HepG2 (cell line): ENCODE measurements at regions not wholly inside any gene's neighbourhood (a gene's known extent, or its start where the extent isn't known, plus 50 kb on each side); places are given as distances from the start of the nearest gene placed in this dataset.

Experiments used
- ATAC-seq: fragments of 200-7000 bp; cut with Tn5 transposase; 3 replicates; pipeline ENCODE4 v1.9.1; 2020; ENCODE audit warnings: mild to moderate bottlenecking, moderate library complexity
- BruUV-seq: library from RNA; stranded (reverse); fragments of 400-500 nt; replicated peaks from 2 replicates; lab custom pipeline; 2021; lab: Mats Ljungman, UMichigan
- CTCF ChIA-PET: fragments of 300-600 bp; formaldehyde crosslinking; extraction: SDS; loops from one replicate; lab custom pipeline; 2021; ENCODE audit warnings: low total read pairs, inconsistent platforms, low intra/inter-chr PET ratio; lab: Yijun Ruan, JAX
- POLR2A ChIA-PET: fragments of 350-600 bp; sonication (Branson Sonifier 250); formaldehyde crosslinking; loops from one replicate; lab custom pipeline; 2020; ENCODE audit warnings: antibody characterized with exemption, inconsistent platforms; lab: Yijun Ruan, JAX
- DNase-seq: peaks from one replicate; pipeline ENCODE4 v3.0.0-alpha.2; 2015; ENCODE audit warnings: low spot score
- FAIRE-seq: peaks from 3 replicates; lab custom pipeline; 2011; peaks lifted over from hg19 to GRCh38; lab: Jason Lieb, UNC
- H2AFZ ChIP-seq: one replicate; pipeline ENCODE4 v1.6.1; 2011; ENCODE audit warnings: low read length, inconsistent platforms
- H3K27ac ChIP-seq: fragments of 300-600 bp; 3 replicates; pipeline ENCODE4 v1.8.0; 2011; ENCODE audit warnings: mixed run types, mild to moderate bottlenecking, mixed read lengths, low read length, inconsistent platforms; ENCODE audit not compliant: insufficient read depth; ENCODE audit errors: extremely low read length
- H3K27me3 ChIP-seq, 2 experiments: fragments of 200-600 bp in 1 of 2; 2 replicates in 1 of 2; 3 replicates in 1 of 2; pipeline versions ENCODE4 v1.6.0 to v1.8.0; 2011; ENCODE audit warnings: low read length in 2 of 2, mild to moderate bottlenecking in 2 of 2, moderate library complexity in 2 of 2, inconsistent platforms in 1 of 2; ENCODE audit not compliant: insufficient read depth in 2 of 2, control insufficient read depth in 1 of 2
- H3K36me3 ChIP-seq, 2 experiments: fragments of 200-600 bp in 1 of 2; replicated peaks in 1 of 2; 2 replicates in 1 of 2; 3 replicates in 1 of 2; pipeline versions ENCODE4 v1.5.1 to v1.8.0; 2011; ENCODE audit warnings: low read length in 2 of 2, inconsistent platforms in 1 of 2; ENCODE audit not compliant: insufficient read depth in 2 of 2, control insufficient read depth in 1 of 2
- H3K4me1 ChIP-seq: 2 replicates; pipeline ENCODE4 v1.5.1; 2012; ENCODE audit warnings: low read length, inconsistent platforms; ENCODE audit not compliant: insufficient read depth
- H3K4me2 ChIP-seq: 2 replicates; pipeline ENCODE4 v1.6.0; 2011; ENCODE audit warnings: low read depth, low read length, inconsistent platforms
- H3K4me3 ChIP-seq, 3 experiments: fragments of 200-600 bp in 1 of 3; sonication (generic), shearing (Covaris generic) in 1 of 3; replicated peaks in 1 of 3; 2 replicates each; pipeline ENCODE4 v1.5.1; 2011 to 2016; ENCODE audit warnings: low read length in 3 of 3, inconsistent platforms in 2 of 3, low read depth in 2 of 3, mild to moderate bottlenecking in 2 of 3, control low read depth in 1 of 3, mixed read lengths in 1 of 3; ENCODE audit not compliant: insufficient read depth in 1 of 3
- H3K79me2 ChIP-seq: one replicate; pipeline ENCODE4 v1.6.1; 2011; ENCODE audit warnings: low read length, inconsistent platforms; ENCODE audit not compliant: insufficient read depth
- H3K9ac ChIP-seq: 2 replicates; pipeline ENCODE4 v1.6.0; 2011; ENCODE audit warnings: mild to moderate bottlenecking, low read depth, low read length, inconsistent platforms; ENCODE audit not compliant: insufficient read depth
- H3K9me3 ChIP-seq: 2 replicates; pipeline ENCODE4 v1.5.1; 2012; ENCODE audit warnings: mild to moderate bottlenecking, low read length
- H4K20me1 ChIP-seq: 2 replicates; pipeline ENCODE4 v1.6.0; 2011; ENCODE audit warnings: inconsistent platforms, mild to moderate bottlenecking, low read length, moderate library complexity; ENCODE audit not compliant: insufficient read depth
- CREB1 ChIP-seq, 2 experiments: fragments of 450-650 bp in 1 of 2; IDR thresholded peaks; 2 replicates each; pipeline ENCODE4 v1.6.1; 2016 to 2017; ENCODE audit warnings: control low read depth in 1 of 2, mild to moderate bottlenecking in 1 of 2, missing compliant biosample characterization in 1 of 2, missing genetic modification characterization in 1 of 2
- CSRNP1 ChIP-seq: sonication (generic); formaldehyde crosslinking; IDR thresholded peaks from 2 replicates; pipeline ENCODE4 v1.8.1; 2023; ENCODE audit warnings: mild to moderate bottlenecking, missing genetic modification reagents
- GTF2F1 ChIP-seq: fragments of 150-350 bp; IDR thresholded peaks from 2 replicates; pipeline ENCODE4 v1.6.1; 2014; ENCODE audit warnings: low read length
- HMG20A ChIP-seq: IDR thresholded peaks from 2 replicates; pipeline ENCODE4 v1.6.1; 2016; ENCODE audit warnings: borderline replicate concordance
- SMC3 ChIP-seq: IDR thresholded peaks from 2 replicates; pipeline ENCODE4 v1.6.1; 2011; ENCODE audit warnings: low read length, improper control_type of control experiment
- SOX5 ChIP-seq: IDR thresholded peaks from 2 replicates; pipeline ENCODE4 v1.6.1; 2016; ENCODE audit warnings: borderline replicate concordance
- TSC22D2 ChIP-seq: sonication (generic); formaldehyde crosslinking; IDR thresholded peaks from 2 replicates; pipeline ENCODE4 v1.5.1; 2020; ENCODE audit warnings: missing genetic modification reagents, mild to moderate bottlenecking, borderline replicate concordance
- YEATS4 ChIP-seq: sonication (generic); formaldehyde crosslinking; IDR thresholded peaks from 2 replicates; pipeline ENCODE4 v1.4.0; 2020; ENCODE audit warnings: missing genetic modification reagents, borderline replicate concordance
- ZBTB49 ChIP-seq: sonication (generic); formaldehyde crosslinking; IDR thresholded peaks from 2 replicates; pipeline ENCODE4 v1.4.0; 2020; ENCODE audit warnings: missing genetic modification reagents, borderline replicate concordance
- ZC3H13 ChIP-seq: sonication (generic); formaldehyde crosslinking; IDR thresholded peaks from 2 replicates; pipeline ENCODE4 v1.8.1; 2023; ENCODE audit warnings: mild to moderate bottlenecking, missing genetic modification reagents, moderate library complexity
- ZFP36L1 ChIP-seq: sonication (generic); formaldehyde crosslinking; IDR thresholded peaks from 2 replicates; pipeline ENCODE4 v1.8.0; 2022; ENCODE audit warnings: mild to moderate bottlenecking, missing genetic modification reagents, moderate library complexity
- ZNF10 ChIP-seq: sonication (generic); formaldehyde crosslinking; IDR thresholded peaks from 2 replicates; pipeline ENCODE4 v1.4.0; 2020; ENCODE audit warnings: mild to moderate bottlenecking, low read depth, missing genetic modification reagents, borderline replicate concordance
- ZNF17 ChIP-seq: sonication (generic); formaldehyde crosslinking; IDR thresholded peaks from 2 replicates; pipeline ENCODE4 v1.5.0; 2020; ENCODE audit warnings: mild to moderate bottlenecking, missing genetic modification reagents
- ZNF24 ChIP-seq: fragments of 450-650 bp; IDR thresholded peaks from 2 replicates; pipeline ENCODE4 v1.6.1; 2017; ENCODE audit warnings: antibody characterized with exemption, mild to moderate bottlenecking
- ZNF326 ChIP-seq: sonication (generic); formaldehyde crosslinking; IDR thresholded peaks from 2 replicates; pipeline ENCODE4 v1.4.0; 2020; ENCODE audit warnings: missing genetic modification reagents, borderline replicate concordance
- ZNF329 ChIP-seq: sonication (generic); formaldehyde crosslinking; IDR thresholded peaks from 2 replicates; pipeline ENCODE4 v1.9.0; 2021; ENCODE audit warnings: low read depth, mild to moderate bottlenecking, missing genetic modification reagents
- ZNF567 ChIP-seq: sonication (generic); formaldehyde crosslinking; IDR thresholded peaks from 2 replicates; pipeline ENCODE4 v1.8.1; 2023; ENCODE audit warnings: mild to moderate bottlenecking, missing genetic modification reagents, borderline replicate concordance
- ZNF607 ChIP-seq: sonication (generic); formaldehyde crosslinking; IDR thresholded peaks from 2 replicates; pipeline ENCODE4 v1.5.1; 2020; ENCODE audit warnings: missing genetic modification reagents, mild to moderate bottlenecking, borderline replicate concordance
- ZNF619 ChIP-seq: sonication (generic); formaldehyde crosslinking; IDR thresholded peaks from 2 replicates; pipeline ENCODE4 v1.4.0; 2020; ENCODE audit warnings: mild to moderate bottlenecking, missing genetic modification reagents
- WGBS: methylation state at CpG from one replicate; pipeline ENCODE4 v1.1.6; 2017; ENCODE audit warnings: low lambda C conversion rate; 5-methylcytosine and 5-hydroxymethylcytosine counted together
- in situ Hi-C: cut with HindIII; loops from 2 replicates; pipeline ENCODE4 v1.10.0; 2017; ENCODE audit warnings: low pct_unique_long_range_greater_than_20kb; ENCODE audit not compliant: extremely low pct_ligation_motif_present
- intact Hi-C: fragments of 100-400 bp; cut with micrococcal nuclease; formaldehyde crosslinking; loops from one replicate; pipeline ENCODE4 v1.10.0; 2022; ENCODE audit not compliant: unreplicated experiment
- TF ChIP-seq, protein P1 (sequence below): sonication (generic); formaldehyde crosslinking; IDR thresholded peaks from 2 replicates; pipeline ENCODE4 v1.5.0; 2020; ENCODE audit warnings: mild to moderate bottlenecking, missing genetic modification reagents, moderate library complexity

DNA sequence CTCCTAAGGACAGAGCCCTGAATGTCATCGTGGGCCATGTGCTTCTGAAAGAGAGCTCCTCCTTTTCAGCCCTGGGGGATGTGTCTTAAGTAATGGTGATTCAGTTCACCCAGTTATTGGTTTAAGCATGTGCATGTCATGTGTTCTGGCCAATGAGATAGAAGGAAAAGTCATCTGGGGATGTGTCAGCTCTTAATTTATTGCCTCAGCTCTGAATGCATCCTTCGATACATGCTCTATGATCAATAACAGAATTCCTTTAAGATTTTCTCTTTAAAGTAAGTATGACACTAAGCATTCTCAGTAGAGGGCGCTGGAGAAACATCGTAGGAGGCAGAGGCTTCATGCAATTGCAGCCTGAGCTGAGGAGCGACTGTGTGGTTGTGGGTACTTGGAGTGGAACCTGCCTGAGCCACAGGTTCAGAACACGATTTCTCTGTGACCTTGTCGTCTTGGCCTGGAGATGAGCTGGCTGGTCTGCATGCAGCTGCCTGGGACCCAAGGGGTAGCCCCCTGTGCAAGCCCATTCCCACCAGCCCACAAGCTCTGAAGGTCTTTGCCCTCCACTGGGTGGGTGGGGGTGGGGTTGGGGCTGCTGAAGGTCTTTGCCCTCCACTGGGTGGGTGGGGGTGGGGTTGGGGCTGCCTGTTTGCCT is 69.5 kb downstream of the C3orf38 start:
- Histone ChIP-seq H3K27me3 (no peaks in the 10 kb centered on the region), H3K4me3 (no peak overlapping the region; a peak in 1 of 6 replicates), H3K4me2 (peak overlapping the region; percentile 51; the same call in 1 of the 2 replicates), H3K79me2 (no peaks in the 10 kb centered on the region), H3K9me3 (no peaks in the 10 kb centered on the region), H4K20me1 (no peaks in the 10 kb centered on the region), H3K27ac (no peak overlapping the region), H3K36me3 (no peaks in the 10 kb centered on the region), H2AFZ (no peak overlapping the region), H3K4me1 (no peaks in the 10 kb centered on the region), H3K9ac (no peak overlapping the region)
- WGBS, result 5% methylated on average over 6 of the region's 7 CpGs
- FAIRE-seq, result peak; percentile 61
- ATAC-seq, result peak; percentile 99
- ChIA-PET CTCF (interaction anchor here (1.6 kb wide), 1 partner anchor 895 kb away, joined by 5 read pairs; no protein-coding TSS in a partner anchor), POLR2A (no interaction called here)
- BruUV-seq, result no TSS peak
- DNase-seq, result peak; percentile 69
- in situ Hi-C loops, result loop anchor here (25.0 kb wide), 1 partner anchor 1643 kb away; no protein-coding TSS in a partner anchor
- intact Hi-C loops, result loop anchor here (1.0 to 5.0 kb wide), 4 partner anchors 880 to 1873 kb away; no protein-coding TSS in a partner anchor
- TF ChIP-seq TSC22D2 (no peak), ZNF17 (CRISPR knock-in tag) (no peak), CSRNP1 (CRISPR knock-in tag) (no peak), ZNF10 (CRISPR knock-in tag) (no peak), ZNF24 (no peak), SMC3 (peak; percentile 68), ZNF567 (no peak), ZFP36L1 (no peak), ZNF619 (CRISPR knock-in tag) (no peak), SOX5 (CRISPR knock-in tag) (no peak), CREB1 (IDR thresholded peaks at IDR 0.05) (no peak), CREB1 (CRISPR knock-in tag; IDR thresholded peaks at IDR 0.05) (no peak), ZNF607 (CRISPR knock-in tag) (no peak), ZNF329 (CRISPR knock-in tag) (no peak), ZC3H13 (no peak), YEATS4 (CRISPR knock-in tag) (no peak), ZBTB49 (CRISPR knock-in tag) (no peak), ZNF326 (CRISPR knock-in tag) (no peak), HMG20A (no peak), GTF2F1 (no peak)
- TF ChIP-seq, protein P1, sequence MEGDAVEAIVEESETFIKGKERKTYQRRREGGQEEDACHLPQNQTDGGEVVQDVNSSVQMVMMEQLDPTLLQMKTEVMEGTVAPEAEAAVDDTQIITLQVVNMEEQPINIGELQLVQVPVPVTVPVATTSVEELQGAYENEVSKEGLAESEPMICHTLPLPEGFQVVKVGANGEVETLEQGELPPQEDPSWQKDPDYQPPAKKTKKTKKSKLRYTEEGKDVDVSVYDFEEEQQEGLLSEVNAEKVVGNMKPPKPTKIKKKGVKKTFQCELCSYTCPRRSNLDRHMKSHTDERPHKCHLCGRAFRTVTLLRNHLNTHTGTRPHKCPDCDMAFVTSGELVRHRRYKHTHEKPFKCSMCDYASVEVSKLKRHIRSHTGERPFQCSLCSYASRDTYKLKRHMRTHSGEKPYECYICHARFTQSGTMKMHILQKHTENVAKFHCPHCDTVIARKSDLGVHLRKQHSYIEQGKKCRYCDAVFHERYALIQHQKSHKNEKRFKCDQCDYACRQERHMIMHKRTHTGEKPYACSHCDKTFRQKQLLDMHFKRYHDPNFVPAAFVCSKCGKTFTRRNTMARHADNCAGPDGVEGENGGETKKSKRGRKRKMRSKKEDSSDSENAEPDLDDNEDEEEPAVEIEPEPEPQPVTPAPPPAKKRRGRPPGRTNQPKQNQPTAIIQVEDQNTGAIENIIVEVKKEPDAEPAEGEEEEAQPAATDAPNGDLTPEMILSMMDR, result peak; percentile 84
